HFFc6 (cell line): ENCODE measurements at regions not wholly inside any gene's neighbourhood (a gene's known extent, or its start where the extent isn't known, plus 50 kb on each side); places are given as distances from the start of the nearest gene placed in this dataset.

Source experiments
- DNase-seq: peaks from one replicate; pipeline ENCODE4 v3.0.0-alpha.2; 2018
- H3K27ac Mint-ChIP-seq: 2 replicates; pipeline ENCODE4 v1.8.0; 2020; ENCODE audit warnings: mild to moderate bottlenecking, mixed read lengths
- H3K27me3 Mint-ChIP-seq: 2 replicates; pipeline ENCODE4 v1.8.0; 2021; ENCODE audit warnings: mild to moderate bottlenecking, moderate library complexity, mixed read lengths; ENCODE audit not compliant: insufficient read depth
- H3K36me3 Mint-ChIP-seq: 2 replicates; pipeline ENCODE4 v1.8.0; 2021; ENCODE audit warnings: low read depth, mixed read lengths
- H3K4me1 Mint-ChIP-seq: 2 replicates; pipeline ENCODE4 v1.8.0; 2020; ENCODE audit warnings: low read depth, mixed read lengths
- H3K4me3 Mint-ChIP-seq: 2 replicates; pipeline ENCODE4 v1.8.0; 2020; ENCODE audit warnings: mild to moderate bottlenecking, moderate library complexity, mixed read lengths
- H3K9me3 Mint-ChIP-seq: 2 replicates; pipeline ENCODE4 v1.8.0; 2020; ENCODE audit warnings: mild to moderate bottlenecking, mixed read lengths
- CTCF ChIP-seq: fragments of 200-600 bp; sonication (generic); IDR thresholded peaks from 2 replicates; pipeline ENCODE4 v1.5.0; 2021; ENCODE audit warnings: antibody characterized with exemption, mild to moderate bottlenecking

- DNase-seq = peak; percentile 73
- Mint-ChIP-seq H3K27ac (peak overlapping the region; percentile 71), H3K9me3 (no peaks in the 10 kb centered on the region), H3K4me1 (peaks cover 36% of the 10 kb centered on the region), H3K36me3 (no peaks in the 10 kb centered on the region), H3K4me3 (peak overlapping the region; percentile 40; the same call in 1 of the 2 replicates), H3K27me3 (peaks cover 2% of the 10 kb centered on the region; the same call in 1 of the 2 replicates)
- no peak for TF ChIP-seq CTCF
These were observed 90.5 kb upstream of the MYRIP start for GRCh38 chr3:39718674-39719595.

DNA sequence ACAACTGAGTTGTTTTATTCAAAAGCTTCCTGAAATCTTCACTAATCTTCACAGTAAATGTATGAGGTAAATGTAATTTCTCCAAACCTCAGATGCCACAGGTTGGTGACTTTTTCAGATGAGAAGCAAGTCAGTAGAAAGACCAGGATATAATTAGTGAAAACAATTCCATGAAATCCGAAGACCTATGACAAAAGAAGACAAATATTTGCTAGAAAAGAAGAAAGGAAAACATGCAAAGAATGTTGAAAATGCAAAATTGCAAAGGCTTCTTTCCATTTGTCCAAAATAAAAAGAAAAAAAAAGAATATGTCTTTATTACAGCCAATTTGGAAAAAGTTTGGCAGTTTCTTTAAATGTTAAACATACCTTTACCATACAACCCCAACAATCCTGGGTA is 88.3 kb upstream of the MYRIP start:
- H3K27me3 Mint-ChIP-seq = peaks cover 3% of the 10 kb centered on the region; the same call in 1 of the 2 replicates
- H3K9me3 Mint-ChIP-seq = no peaks in the 10 kb centered on the region
- no peak overlapping the region for H3K27ac Mint-ChIP-seq
- TF ChIP-seq CTCF = no peak
- H3K36me3 Mint-ChIP-seq = no peaks in the 10 kb centered on the region
- no peak for DNase-seq
- H3K4me3 Mint-ChIP-seq = no peak overlapping the region
- peaks cover 36% of the 10 kb centered on the region for H3K4me1 Mint-ChIP-seq

DNA sequence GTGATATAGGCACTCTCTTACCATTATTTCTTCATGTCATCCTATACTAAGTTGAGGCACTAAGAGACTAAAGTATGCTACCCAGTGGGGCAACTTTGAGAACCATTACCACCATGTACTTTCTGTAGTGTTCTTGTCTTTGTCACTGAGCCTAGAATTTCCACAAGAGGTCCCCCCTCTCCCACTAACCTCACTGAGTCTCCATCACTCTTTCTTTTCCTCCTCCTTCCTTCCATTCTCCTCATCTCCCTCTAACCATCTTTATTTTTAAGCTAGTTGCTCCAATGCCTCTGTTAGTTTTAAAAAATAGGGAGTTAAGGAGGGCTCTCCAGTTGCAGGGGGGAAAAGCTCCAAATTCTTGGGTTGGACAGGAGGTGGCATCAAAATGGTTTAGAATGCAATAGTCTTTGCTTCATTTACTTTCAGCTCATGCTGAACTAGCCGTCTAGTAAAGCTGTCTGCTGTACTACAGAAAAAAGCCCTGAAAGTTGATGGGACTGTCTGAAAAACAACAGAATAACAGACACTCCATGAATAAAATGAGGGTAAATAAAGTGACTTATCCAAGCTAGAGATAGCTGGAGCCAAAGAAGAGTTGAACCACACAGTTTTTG is 85.1 kb upstream of the MYRIP start:
- no peak for DNase-seq
- Mint-ChIP-seq H3K4me1 (peaks cover 18% of the 10 kb centered on the region), H3K27ac (no peak overlapping the region), H3K27me3 (peaks cover 6% of the 10 kb centered on the region; the same call in 1 of the 2 replicates), H3K36me3 (no peaks in the 10 kb centered on the region), H3K9me3 (no peaks in the 10 kb centered on the region), H3K4me3 (no peak overlapping the region)
- peak; percentile 36; the same call in 1 of the 2 replicates for TF ChIP-seq CTCF

GRCh38 chr3:39725321-39725720 is 84.1 kb upstream of the MYRIP start:
- Mint-ChIP-seq H3K27ac (no peak overlapping the region), H3K36me3 (no peaks in the 10 kb centered on the region), H3K4me1 (peaks cover 17% of the 10 kb centered on the region), H3K27me3 (peaks cover 6% of the 10 kb centered on the region; the same call in 1 of the 2 replicates), H3K4me3 (no peak overlapping the region), H3K9me3 (no peaks in the 10 kb centered on the region)
- no peak for TF ChIP-seq CTCF
- DNase-seq = no peak

DNA sequence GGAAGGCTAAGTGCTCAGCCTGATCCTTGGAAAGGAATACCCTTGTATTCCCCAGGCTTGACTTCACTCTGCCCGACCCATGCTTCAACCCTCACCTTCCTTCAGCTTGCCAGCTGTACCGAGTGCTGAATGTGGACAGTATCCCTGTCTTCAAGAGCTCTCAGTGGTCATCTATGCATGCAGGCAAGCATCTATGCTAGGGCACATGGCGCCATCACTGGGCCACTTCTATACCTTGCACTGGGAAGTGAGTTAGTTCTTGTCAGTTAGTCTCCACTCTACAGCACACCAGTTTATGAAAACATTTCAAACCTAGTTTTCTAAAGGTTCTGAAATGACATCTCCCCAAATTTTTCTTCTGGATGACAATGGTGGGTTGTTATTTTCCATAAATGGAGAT is 82.0 kb upstream of the MYRIP start:
- H3K9me3 Mint-ChIP-seq = no peaks in the 10 kb centered on the region
- no peak for DNase-seq
- H3K4me3 Mint-ChIP-seq = no peak overlapping the region
- H3K27ac Mint-ChIP-seq = no peak overlapping the region
- no peaks in the 10 kb centered on the region for H3K36me3 Mint-ChIP-seq
- TF ChIP-seq CTCF = no peak; the same call in 1 of the 2 replicates
- peaks cover 2% of the 10 kb centered on the region; the same call in 1 of the 2 replicates for H3K4me1 Mint-ChIP-seq
- peaks cover 6% of the 10 kb centered on the region; the same call in 1 of the 2 replicates for H3K27me3 Mint-ChIP-seq
